GM19239 (cell line): ENCODE measurements at regions not wholly inside any gene's neighbourhood (a gene's known extent, or its start where the extent isn't known, plus 50 kb on each side); places are given as distances from the start of the nearest gene placed in this dataset.
A peak's percentile ranks its signal among the peaks of the same experiment; 100 is the strongest.

Experiments
- DNase-seq: peaks from one replicate; pipeline ENCODE4 v3.0.0; 2011; ENCODE audit warnings: low spot score; ENCODE audit not compliant: insufficient read length
- FAIRE-seq: peaks from 2 replicates; lab custom pipeline; 2011; peaks lifted over from hg19 to GRCh38; lab: Jason Lieb, UNC

- FAIRE-seq (no peak), DNase-seq (no peak)
Observed at GRCh38 chr3:94179059-94179458, 116.2 kb downstream of the NSUN3 start.

- no peak for DNase-seq
- FAIRE-seq: no peak
Observed at GRCh38 chr3:94183551-94183950, 120.7 kb downstream of the NSUN3 start.

GRCh38 chr3:94184781-94185180, 121.9 kb downstream of the NSUN3 start:
- FAIRE-seq: no peak
- no peak for DNase-seq

- FAIRE-seq (peak; percentile 42), DNase-seq (no peak)
Observed at GRCh38 chr3:94185753-94186152, 122.9 kb downstream of the NSUN3 start.

- FAIRE-seq (no peak), DNase-seq (no peak)
Observed at GRCh38 chr3:94187697-94188096, 124.8 kb downstream of the NSUN3 start.

- FAIRE-seq (no peak), DNase-seq (no peak)
Observed at GRCh38 chr3:94195381-94195780, 132.5 kb downstream of the NSUN3 start.

GRCh38 chr3:94206291-94206690, 143.4 kb downstream of the NSUN3 start:
- no peak for FAIRE-seq
- DNase-seq: no peak

- no peak for FAIRE-seq
Observed at GRCh38 chr3:94210256-94210655, 147.4 kb downstream of the NSUN3 start.

GRCh38 chr3:94217406-94217805, 154.5 kb downstream of the NSUN3 start:
- FAIRE-seq (no peak), DNase-seq (no peak)

More at GRCh38 chr3:94210256-94210655, 147.4 kb downstream of the NSUN3 start:
- no peak for DNase-seq

- DNase-seq: no peak
- no peak for FAIRE-seq
Observed at GRCh38 chr3:94220426-94220825, 157.6 kb downstream of the NSUN3 start.

GRCh38 chr3:94221829-94222228, 159.0 kb downstream of the NSUN3 start:
- FAIRE-seq (no peak), DNase-seq (no peak)

- no peak for FAIRE-seq
- DNase-seq: no peak
Observed at GRCh38 chr3:94225148-94225865, 162.4 kb downstream of the NSUN3 start.

- DNase-seq (no peak), FAIRE-seq (no peak)
Observed at GRCh38 chr3:94226078-94226477, 163.2 kb downstream of the NSUN3 start.

GRCh38 chr3:94232921-94233320, 170.1 kb downstream of the NSUN3 start:
- FAIRE-seq (no peak), DNase-seq (no peak)

GRCh38 chr3:94234177-94234788, 171.4 kb downstream of the NSUN3 start:
- FAIRE-seq: peak; percentile 70

GRCh38 chr3:94241986-94242385, 179.1 kb downstream of the NSUN3 start:
- no peak for DNase-seq
- no peak for FAIRE-seq

More at GRCh38 chr3:94234177-94234788, 171.4 kb downstream of the NSUN3 start:
- DNase-seq: no peak

- DNase-seq (no peak), FAIRE-seq (no peak)
Observed at GRCh38 chr3:94246171-94246570, 183.3 kb downstream of the NSUN3 start.

- FAIRE-seq (no peak), DNase-seq (no peak)
Observed at GRCh38 chr3:94248042-94248441, 185.2 kb downstream of the NSUN3 start.

GRCh38 chr3:94249491-94250079, 186.7 kb downstream of the NSUN3 start:
- FAIRE-seq (peak; percentile 82), DNase-seq (peak; percentile 30)

GRCh38 chr3:94251566-94251965, 188.7 kb downstream of the NSUN3 start:
- DNase-seq: no peak

GRCh38 chr3:94252316-94252715, 189.5 kb downstream of the NSUN3 start:
- FAIRE-seq (no peak), DNase-seq (no peak)

More at GRCh38 chr3:94251566-94251965, 188.7 kb downstream of the NSUN3 start:
- FAIRE-seq: no peak
